ENCODE measurements at regions not wholly inside any gene's neighbourhood (a gene's known extent, or its start where the extent isn't known, plus 50 kb on each side); places are given as distances from the start of the nearest gene placed in this dataset.

- no peak for DNase-seq (ENCODE audit: extremely low spot score)
- no peak overlapping the region for H3K4me3 ChIP-seq
- no peaks in the 10 kb centered on the region for H3K27me3 ChIP-seq
- peaks cover 0 to 14% (median 9%) of the 10 kb centered on the region in 4 donors for H3K4me1 ChIP-seq
- TF ChIP-seq CTCF (IDR thresholded peaks at IDR 0.05) (no peak), POLR2AphosphoS5 (IDR thresholded peaks at IDR 0.05) (no peak)
- WGBS, result 55% methylated on average over 5 of the region's 5 CpGs
- H3K9me3 ChIP-seq, result no peaks in the 10 kb centered on the region
- H3K36me3 ChIP-seq, result no peaks in the 10 kb centered on the region
- H3K27ac ChIP-seq (replicated peaks in 1 of 4), result no peak overlapping the region
- intact Hi-C loops (cut with DNase I), result no loop called here
These were observed 99.4 kb upstream of the S1PR1 start for GRCh38 chr1:101137144-101138126.

GRCh38 chr1:101136739-101137138 is 100.1 kb upstream of the S1PR1 start:
- intact Hi-C loops (cut with DNase I), result no loop called here
- TF ChIP-seq POLR2AphosphoS5 (IDR thresholded peaks at IDR 0.05) (no peak), POLR2A (IDR thresholded peaks at IDR 0.05; ENCODE audit: low read depth) (no peak), EP300 (IDR thresholded peaks at IDR 0.05) (no peak), CTCF (IDR thresholded peaks at IDR 0.05) (no peak)
- no peak for DNase-seq (ENCODE audit: extremely low spot score)

GRCh38 chr1:101136271-101136670 is 100.5 kb upstream of the S1PR1 start:
- Histone ChIP-seq H3K4me3 (no peak overlapping the region), H3K36me3 (no peaks in the 10 kb centered on the region), H3K9me3 (no peaks in the 10 kb centered on the region), H3K27ac (replicated peaks in 1 of 4) (no peak overlapping the region), H3K27me3 (no peaks in the 10 kb centered on the region), H3K4me1 (peaks cover 0 to 14% (median 9%) of the 10 kb centered on the region in 4 donors)
- no peak for TF ChIP-seq EP300 (IDR thresholded peaks at IDR 0.05)
- TF ChIP-seq CTCF (IDR thresholded peaks at IDR 0.05), result no peak
- no peak for TF ChIP-seq POLR2AphosphoS5 (IDR thresholded peaks at IDR 0.05)
- TF ChIP-seq POLR2A (IDR thresholded peaks at IDR 0.05; ENCODE audit: low read depth), result no peak
- no peak for DNase-seq (ENCODE audit: extremely low spot score)
- intact Hi-C loops (cut with DNase I), result no loop called here
- 55% methylated on average over 3 of the region's 3 CpGs for WGBS

More at GRCh38 chr1:101136739-101137138, 100.1 kb upstream of the S1PR1 start:
- Histone ChIP-seq H3K36me3 (no peaks in the 10 kb centered on the region), H3K27me3 (no peaks in the 10 kb centered on the region), H3K4me1 (peaks cover 0 to 14% (median 9%) of the 10 kb centered on the region in 4 donors), H3K9me3 (no peaks in the 10 kb centered on the region), H3K27ac (replicated peaks in 1 of 4) (no peak overlapping the region), H3K4me3 (no peak overlapping the region)
- whole genome bisulfite sequencing, result 71% methylated on average over 1 of the region's 1 CpG

GRCh38 chr1:101135526-101135925 is 101.3 kb upstream of the S1PR1 start:
- H3K36me3 ChIP-seq, result no peaks in the 10 kb centered on the region
- no peak overlapping the region for H3K27ac ChIP-seq (replicated peaks in 1 of 4)
- no peak for DNase-seq (ENCODE audit: extremely low spot score)
- H3K4me3 ChIP-seq, result no peak overlapping the region
- 97% methylated on average over 2 of the region's 2 CpGs for WGBS
- no peaks in the 10 kb centered on the region for H3K9me3 ChIP-seq
- TF ChIP-seq EP300 (IDR thresholded peaks at IDR 0.05) (no peak), POLR2AphosphoS5 (IDR thresholded peaks at IDR 0.05) (no peak), POLR2A (IDR thresholded peaks at IDR 0.05; ENCODE audit: low read depth) (no peak), CTCF (IDR thresholded peaks at IDR 0.05) (no peak)
- intact Hi-C loops (cut with DNase I), result no loop called here
- peaks cover 0 to 14% (median 9%) of the 10 kb centered on the region in 4 donors for H3K4me1 ChIP-seq
- H3K27me3 ChIP-seq, result no peaks in the 10 kb centered on the region

All from esophagus muscularis mucosa (tissue), 4 donors.